GM12878 (cell line): ENCODE measurements at regions not wholly inside any gene's neighbourhood (a gene's known extent, or its start where the extent isn't known, plus 50 kb on each side); places are given as distances from the start of the nearest gene placed in this dataset.

Experiments
- CBFB ChIP-seq: IDR thresholded peaks from 2 replicates; pipeline ENCODE4 v1.6.1; 2016; ENCODE audit warnings: antibody characterized with exemption, low read depth
- IRF4 ChIP-seq: IDR thresholded peaks from 2 replicates; pipeline ENCODE4 v1.6.1; 2011; ENCODE audit warnings: low read depth, low read length
- JUNB ChIP-seq: IDR thresholded peaks from 2 replicates; pipeline ENCODE4 v1.6.1; 2016; ENCODE audit warnings: antibody characterized with exemption, mild to moderate bottlenecking
- PBX3 ChIP-seq: IDR thresholded peaks from 2 replicates; pipeline ENCODE4 v1.6.1; 2011; ENCODE audit warnings: mild to moderate bottlenecking, low read depth, low read length, moderate library complexity; ENCODE audit not compliant: insufficient replicate concordance
- POLR2A ChIP-seq: IDR thresholded peaks from 2 replicates; pipeline ENCODE4 v1.6.1; 2011; ENCODE audit warnings: low read depth, mild to moderate bottlenecking, low read length
- POLR2AphosphoS5 ChIP-seq: IDR thresholded peaks from 2 replicates; pipeline ENCODE4 v1.6.1; 2011; ENCODE audit warnings: mild to moderate bottlenecking, low read length, inconsistent platforms
- RBBP5 ChIP-seq: fragments of 200-600 bp; sonication (generic); conservative IDR thresholded peaks from 2 replicates; pipeline ENCODE4 v1.6.1; 2016
- SMARCA5 ChIP-seq: fragments of 450-650 bp; IDR thresholded peaks from 2 replicates; pipeline ENCODE4 v1.6.1; 2017; ENCODE audit warnings: mild to moderate bottlenecking
- SMC3 ChIP-seq: IDR thresholded peaks from 2 replicates; pipeline ENCODE4 v1.6.1; 2011; ENCODE audit warnings: low read length, improper control_type of control experiment, borderline replicate concordance
- TARDBP ChIP-seq: IDR thresholded peaks from 2 replicates; pipeline ENCODE4 v1.6.1; 2016; ENCODE audit warnings: borderline replicate concordance
- ZBTB4 ChIP-seq: fragments of 450-650 bp; formaldehyde crosslinking; IDR thresholded peaks from 2 replicates; pipeline ENCODE4 v1.4.0; 2022; ENCODE audit warnings: mild to moderate bottlenecking, moderate library complexity
- ZNF384 ChIP-seq: IDR thresholded peaks from 2 replicates; pipeline ENCODE4 v1.6.1; 2012; ENCODE audit warnings: low read depth, mild to moderate bottlenecking, low read length, improper control_type of control experiment, borderline replicate concordance
- TF ChIP-seq, protein P1 (sequence below), 3 experiments: IDR thresholded peaks in 2 of 3; conservative IDR thresholded peaks in 1 of 3; 2 replicates each; pipeline ENCODE4 v1.5.1; 2011; ENCODE audit warnings: low read depth in 3 of 3, low read length in 3 of 3, mild to moderate bottlenecking in 3 of 3, control low read depth in 2 of 3, moderate library complexity in 2 of 3, inconsistent platforms in 1 of 3, mixed read lengths in 1 of 3; ENCODE audit not compliant: control insufficient read depth in 2 of 3, insufficient read depth in 1 of 3; ENCODE audit errors: extremely low read depth in 1 of 3
- TF ChIP-seq, protein P2 (sequence below): IDR thresholded peaks from 2 replicates; pipeline ENCODE4 v1.6.1; 2012; ENCODE audit warnings: mild to moderate bottlenecking, low read depth, low read length

DNA sequence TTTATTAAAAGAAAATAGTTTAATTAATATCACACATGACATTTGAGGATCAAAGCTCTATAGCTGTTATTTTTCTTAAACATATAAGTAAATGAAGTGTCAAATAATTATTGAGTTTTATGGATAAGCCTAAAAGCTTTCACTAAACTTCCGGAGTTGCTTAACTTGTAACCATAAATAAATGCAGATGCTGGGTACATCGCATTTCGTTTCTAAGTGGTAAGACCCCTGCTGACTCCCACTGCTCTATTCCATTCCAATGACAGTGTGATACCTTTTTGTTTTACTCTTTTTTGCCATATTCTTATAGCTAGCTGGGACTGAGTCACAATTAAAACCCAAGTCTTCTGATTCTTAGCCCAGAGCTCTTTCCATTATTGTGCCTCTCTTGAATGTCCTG, 411.1 kb downstream of the SOX2 start:
- TF ChIP-seq IRF4 (no peak), ZBTB4 (CRISPR knock-in tag) (no peak), RBBP5 (no peak), POLR2AphosphoS5 (no peak), TARDBP (no peak), JUNB (no peak), POLR2A (no peak), ZNF384 (no peak), CBFB (no peak), SMC3 (no peak), SMARCA5 (no peak), PBX3 (no peak)
- TF ChIP-seq, protein P1, sequence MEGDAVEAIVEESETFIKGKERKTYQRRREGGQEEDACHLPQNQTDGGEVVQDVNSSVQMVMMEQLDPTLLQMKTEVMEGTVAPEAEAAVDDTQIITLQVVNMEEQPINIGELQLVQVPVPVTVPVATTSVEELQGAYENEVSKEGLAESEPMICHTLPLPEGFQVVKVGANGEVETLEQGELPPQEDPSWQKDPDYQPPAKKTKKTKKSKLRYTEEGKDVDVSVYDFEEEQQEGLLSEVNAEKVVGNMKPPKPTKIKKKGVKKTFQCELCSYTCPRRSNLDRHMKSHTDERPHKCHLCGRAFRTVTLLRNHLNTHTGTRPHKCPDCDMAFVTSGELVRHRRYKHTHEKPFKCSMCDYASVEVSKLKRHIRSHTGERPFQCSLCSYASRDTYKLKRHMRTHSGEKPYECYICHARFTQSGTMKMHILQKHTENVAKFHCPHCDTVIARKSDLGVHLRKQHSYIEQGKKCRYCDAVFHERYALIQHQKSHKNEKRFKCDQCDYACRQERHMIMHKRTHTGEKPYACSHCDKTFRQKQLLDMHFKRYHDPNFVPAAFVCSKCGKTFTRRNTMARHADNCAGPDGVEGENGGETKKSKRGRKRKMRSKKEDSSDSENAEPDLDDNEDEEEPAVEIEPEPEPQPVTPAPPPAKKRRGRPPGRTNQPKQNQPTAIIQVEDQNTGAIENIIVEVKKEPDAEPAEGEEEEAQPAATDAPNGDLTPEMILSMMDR (IDR thresholded peaks at IDR 0.05 in 2 of 3, conservative IDR thresholded peaks at IDR 0.05 in 1 of 3; ENCODE audit: control insufficient read depth in 2 of 3, extremely low read depth in 1 of 3, insufficient read depth in 1 of 3, low read depth in 3 of 3, low read length in 3 of 3) = no peak
- TF ChIP-seq, protein P2, sequence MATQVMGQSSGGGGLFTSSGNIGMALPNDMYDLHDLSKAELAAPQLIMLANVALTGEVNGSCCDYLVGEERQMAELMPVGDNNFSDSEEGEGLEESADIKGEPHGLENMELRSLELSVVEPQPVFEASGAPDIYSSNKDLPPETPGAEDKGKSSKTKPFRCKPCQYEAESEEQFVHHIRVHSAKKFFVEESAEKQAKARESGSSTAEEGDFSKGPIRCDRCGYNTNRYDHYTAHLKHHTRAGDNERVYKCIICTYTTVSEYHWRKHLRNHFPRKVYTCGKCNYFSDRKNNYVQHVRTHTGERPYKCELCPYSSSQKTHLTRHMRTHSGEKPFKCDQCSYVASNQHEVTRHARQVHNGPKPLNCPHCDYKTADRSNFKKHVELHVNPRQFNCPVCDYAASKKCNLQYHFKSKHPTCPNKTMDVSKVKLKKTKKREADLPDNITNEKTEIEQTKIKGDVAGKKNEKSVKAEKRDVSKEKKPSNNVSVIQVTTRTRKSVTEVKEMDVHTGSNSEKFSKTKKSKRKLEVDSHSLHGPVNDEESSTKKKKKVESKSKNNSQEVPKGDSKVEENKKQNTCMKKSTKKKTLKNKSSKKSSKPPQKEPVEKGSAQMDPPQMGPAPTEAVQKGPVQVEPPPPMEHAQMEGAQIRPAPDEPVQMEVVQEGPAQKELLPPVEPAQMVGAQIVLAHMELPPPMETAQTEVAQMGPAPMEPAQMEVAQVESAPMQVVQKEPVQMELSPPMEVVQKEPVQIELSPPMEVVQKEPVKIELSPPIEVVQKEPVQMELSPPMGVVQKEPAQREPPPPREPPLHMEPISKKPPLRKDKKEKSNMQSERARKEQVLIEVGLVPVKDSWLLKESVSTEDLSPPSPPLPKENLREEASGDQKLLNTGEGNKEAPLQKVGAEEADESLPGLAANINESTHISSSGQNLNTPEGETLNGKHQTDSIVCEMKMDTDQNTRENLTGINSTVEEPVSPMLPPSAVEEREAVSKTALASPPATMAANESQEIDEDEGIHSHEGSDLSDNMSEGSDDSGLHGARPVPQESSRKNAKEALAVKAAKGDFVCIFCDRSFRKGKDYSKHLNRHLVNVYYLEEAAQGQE = no peak
